Neuron (in vitro differentiated cells): ENCODE measurements at regions not wholly inside any gene's neighbourhood (a gene's known extent, or its start where the extent isn't known, plus 50 kb on each side); places are given as distances from the start of the nearest gene placed in this dataset.
"Not testable (repeated sequence)": the region's sequence is repeated elsewhere in the genome, so short reads cannot be mapped to it uniquely, and the experiment has no call there.

Experiments used
- H2AFZ ChIP-seq: one replicate; pipeline ENCODE4 v1.6.1; 2013; ENCODE audit warnings: low read depth, mild to moderate bottlenecking, inconsistent platforms, low read length, moderate library complexity
- H3K27me3 ChIP-seq: one replicate; pipeline ENCODE4 v1.6.1; 2013; ENCODE audit warnings: low read length; ENCODE audit not compliant: insufficient read depth
- H3K36me3 ChIP-seq: one replicate; pipeline ENCODE4 v1.6.1; 2013; ENCODE audit warnings: low read length; ENCODE audit not compliant: insufficient read depth
- H3K4me1 ChIP-seq: one replicate; pipeline ENCODE4 v1.6.1; 2013; ENCODE audit warnings: low read length; ENCODE audit not compliant: insufficient read depth
- H3K4me3 ChIP-seq: 2 replicates; pipeline ENCODE4 v1.5.1; 2013; ENCODE audit warnings: mild to moderate bottlenecking, low read length, moderate library complexity
- H3K9me3 ChIP-seq: one replicate; pipeline ENCODE4 v1.6.1; 2013; ENCODE audit warnings: low read length

- Histone ChIP-seq H3K27me3 (no peaks in the 10 kb centered on the region), H3K36me3 (no peaks in the 10 kb centered on the region), H3K4me1 (no peaks in the 10 kb centered on the region), H3K4me3 (no peak overlapping the region), H3K9me3 (no peaks in the 10 kb centered on the region), H2AFZ (no peak overlapping the region)
Measured at GRCh38 chr2:208573569-208573968, 167.0 kb downstream of the PTH2R start.

GRCh38 chr2:208579678-208580077, 173.1 kb downstream of the PTH2R start:
- Histone ChIP-seq H3K27me3 (no peaks in the 10 kb centered on the region), H3K4me1 (no peaks in the 10 kb centered on the region), H3K9me3 (no peaks in the 10 kb centered on the region), H3K4me3 (no peak overlapping the region), H2AFZ (no peak overlapping the region), H3K36me3 (no peaks in the 10 kb centered on the region)

- H3K4me3 ChIP-seq, result no peak overlapping the region
- H2AFZ ChIP-seq, result no peak overlapping the region
- H3K4me1 ChIP-seq, result no peaks in the 10 kb centered on the region
- no peaks in the 10 kb centered on the region for H3K9me3 ChIP-seq
- no peaks in the 10 kb centered on the region for H3K27me3 ChIP-seq
- no peaks in the 10 kb centered on the region for H3K36me3 ChIP-seq
Measured at GRCh38 chr2:208584378-208584985, 177.9 kb downstream of the PTH2R start.

GRCh38 chr2:208586516-208586915, 179.9 kb downstream of the PTH2R start:
- no peaks in the 10 kb centered on the region for H3K36me3 ChIP-seq
- no peaks in the 10 kb centered on the region for H3K4me1 ChIP-seq
- no peaks in the 10 kb centered on the region for H3K9me3 ChIP-seq
- no peak overlapping the region for H2AFZ ChIP-seq
- no peak overlapping the region for H3K4me3 ChIP-seq
- no peaks in the 10 kb centered on the region for H3K27me3 ChIP-seq

GRCh38 chr2:208594642-208595385, 188.2 kb downstream of the PTH2R start:
- Histone ChIP-seq H3K4me1 (no peaks in the 10 kb centered on the region), H3K36me3 (no peaks in the 10 kb centered on the region), H3K27me3 (no peaks in the 10 kb centered on the region), H3K4me3 (no peak overlapping the region), H2AFZ (no peak overlapping the region), H3K9me3 (no peaks in the 10 kb centered on the region)

GRCh38 chr2:208595386-208596275, 189.0 kb downstream of the PTH2R start:
- Histone ChIP-seq H3K4me1 (no peaks in the 10 kb centered on the region), H3K36me3 (no peaks in the 10 kb centered on the region), H3K4me3 (no peak overlapping the region), H2AFZ (no peak overlapping the region), H3K9me3 (no peaks in the 10 kb centered on the region), H3K27me3 (no peaks in the 10 kb centered on the region)

- Histone ChIP-seq H3K4me1 (no peaks in the 10 kb centered on the region), H2AFZ (no peak overlapping the region), H3K4me3 (no peak overlapping the region), H3K36me3 (no peaks in the 10 kb centered on the region), H3K9me3 (no peaks in the 10 kb centered on the region), H3K27me3 (no peaks in the 10 kb centered on the region)
Measured at GRCh38 chr2:208607694-208608093, 201.1 kb downstream of the PTH2R start.

- no peaks in the 10 kb centered on the region for H3K9me3 ChIP-seq
- H2AFZ ChIP-seq, result no peak overlapping the region
- H3K4me3 ChIP-seq, result no peak overlapping the region
- H3K4me1 ChIP-seq, result no peaks in the 10 kb centered on the region
- no peaks in the 10 kb centered on the region for H3K36me3 ChIP-seq
- H3K27me3 ChIP-seq, result no peaks in the 10 kb centered on the region
Measured at GRCh38 chr2:208608122-208608835, 201.7 kb downstream of the PTH2R start.

GRCh38 chr2:208609166-208609804, 202.7 kb downstream of the PTH2R start:
- Histone ChIP-seq H3K4me1 (no peaks in the 10 kb centered on the region), H3K4me3 (no peak overlapping the region), H2AFZ (no peak overlapping the region), H3K9me3 (no peaks in the 10 kb centered on the region), H3K27me3 (no peaks in the 10 kb centered on the region), H3K36me3 (no peaks in the 10 kb centered on the region)

GRCh38 chr2:208615675-208616074, 209.1 kb downstream of the PTH2R start:
- H2AFZ ChIP-seq, H3K4me3 ChIP-seq, H3K36me3 ChIP-seq, H3K9me3 ChIP-seq, H3K4me1 ChIP-seq, H3K27me3 ChIP-seq: not testable (repeated sequence)

- Histone ChIP-seq H3K36me3 (no peaks in the 10 kb centered on the region), H3K4me3 (no peak overlapping the region), H3K27me3 (no peaks in the 10 kb centered on the region), H3K9me3 (no peaks in the 10 kb centered on the region), H3K4me1 (no peaks in the 10 kb centered on the region), H2AFZ (no peak overlapping the region)
Measured at GRCh38 chr2:208618220-208618619, 211.6 kb downstream of the PTH2R start.

- Histone ChIP-seq H3K4me1 (no peaks in the 10 kb centered on the region), H3K4me3 (no peak overlapping the region), H3K9me3 (no peaks in the 10 kb centered on the region), H2AFZ (no peak overlapping the region), H3K36me3 (no peaks in the 10 kb centered on the region), H3K27me3 (no peaks in the 10 kb centered on the region)
Measured at GRCh38 chr2:208619993-208620392, 213.4 kb downstream of the PTH2R start.
